Fibroblast of the aortic adventitia (primary cell): ENCODE measurements at regions not wholly inside any gene's neighbourhood (a gene's known extent, or its start where the extent isn't known, plus 50 kb on each side); places are given as distances from the start of the nearest gene placed in this dataset.

ENCODE experiments used
- DNase-seq: peaks from one replicate; pipeline ENCODE4 v3.0.0-alpha.2; 2010; ENCODE audit warnings: low read depth
- H3K4me3 ChIP-seq: 2 replicates; pipeline ENCODE4 v1.5.1; 2011; ENCODE audit warnings: low read depth, mild to moderate bottlenecking, control low read depth, low read length, moderate library complexity
- TF ChIP-seq, protein P1 (sequence below): IDR thresholded peaks from 2 replicates; pipeline ENCODE4 v1.5.1; 2011; ENCODE audit warnings: mild to moderate bottlenecking, low read length, control low read depth, inconsistent platforms; ENCODE audit not compliant: insufficient read depth

DNA sequence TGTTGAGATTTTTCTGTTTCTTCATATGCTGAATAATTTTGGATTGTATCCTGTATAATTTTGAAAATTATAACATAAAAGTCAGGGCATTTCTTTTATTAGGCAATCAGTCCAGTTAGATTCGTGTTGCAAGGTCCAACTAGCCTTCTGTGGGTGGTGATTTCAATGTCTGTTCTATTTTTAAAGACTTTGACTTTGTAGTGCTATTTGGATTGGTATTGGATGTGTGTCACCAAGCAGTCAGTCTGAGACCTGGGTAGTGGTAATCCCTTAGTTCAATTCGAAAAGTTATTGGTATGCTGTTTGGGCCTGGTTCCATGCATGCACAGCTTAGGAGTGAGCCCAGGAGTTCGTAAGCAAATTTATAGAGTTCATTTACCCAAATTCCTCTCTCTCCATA is 82.2 kb downstream of the EPDR1 start:
- DNase-seq: peak; percentile 16
- TF ChIP-seq, protein P1, sequence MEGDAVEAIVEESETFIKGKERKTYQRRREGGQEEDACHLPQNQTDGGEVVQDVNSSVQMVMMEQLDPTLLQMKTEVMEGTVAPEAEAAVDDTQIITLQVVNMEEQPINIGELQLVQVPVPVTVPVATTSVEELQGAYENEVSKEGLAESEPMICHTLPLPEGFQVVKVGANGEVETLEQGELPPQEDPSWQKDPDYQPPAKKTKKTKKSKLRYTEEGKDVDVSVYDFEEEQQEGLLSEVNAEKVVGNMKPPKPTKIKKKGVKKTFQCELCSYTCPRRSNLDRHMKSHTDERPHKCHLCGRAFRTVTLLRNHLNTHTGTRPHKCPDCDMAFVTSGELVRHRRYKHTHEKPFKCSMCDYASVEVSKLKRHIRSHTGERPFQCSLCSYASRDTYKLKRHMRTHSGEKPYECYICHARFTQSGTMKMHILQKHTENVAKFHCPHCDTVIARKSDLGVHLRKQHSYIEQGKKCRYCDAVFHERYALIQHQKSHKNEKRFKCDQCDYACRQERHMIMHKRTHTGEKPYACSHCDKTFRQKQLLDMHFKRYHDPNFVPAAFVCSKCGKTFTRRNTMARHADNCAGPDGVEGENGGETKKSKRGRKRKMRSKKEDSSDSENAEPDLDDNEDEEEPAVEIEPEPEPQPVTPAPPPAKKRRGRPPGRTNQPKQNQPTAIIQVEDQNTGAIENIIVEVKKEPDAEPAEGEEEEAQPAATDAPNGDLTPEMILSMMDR: no peak
- H3K4me3 ChIP-seq: no peak overlapping the region

DNA sequence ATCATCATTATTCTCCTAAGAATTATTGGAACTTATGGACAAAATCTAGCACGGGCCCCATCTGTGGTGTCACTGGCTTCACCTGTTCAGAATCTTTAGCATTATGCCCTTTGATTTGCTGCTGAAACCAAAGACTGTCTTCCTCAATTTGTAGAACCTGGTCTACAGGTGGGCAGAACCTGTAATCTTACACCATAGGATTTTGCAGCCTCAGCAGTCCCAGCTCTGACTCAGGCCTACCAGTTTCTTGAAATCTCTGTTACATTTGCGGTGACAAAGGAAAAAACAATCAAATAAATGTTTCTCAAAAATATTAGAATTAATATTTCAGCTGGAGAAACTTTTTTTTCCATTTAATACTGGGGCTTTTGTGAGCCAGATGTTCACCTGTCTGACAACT is 86.1 kb downstream of the EPDR1 start:
- TF ChIP-seq, protein P1: no peak
- DNase-seq: no peak
- H3K4me3 ChIP-seq: no peak overlapping the region

DNA sequence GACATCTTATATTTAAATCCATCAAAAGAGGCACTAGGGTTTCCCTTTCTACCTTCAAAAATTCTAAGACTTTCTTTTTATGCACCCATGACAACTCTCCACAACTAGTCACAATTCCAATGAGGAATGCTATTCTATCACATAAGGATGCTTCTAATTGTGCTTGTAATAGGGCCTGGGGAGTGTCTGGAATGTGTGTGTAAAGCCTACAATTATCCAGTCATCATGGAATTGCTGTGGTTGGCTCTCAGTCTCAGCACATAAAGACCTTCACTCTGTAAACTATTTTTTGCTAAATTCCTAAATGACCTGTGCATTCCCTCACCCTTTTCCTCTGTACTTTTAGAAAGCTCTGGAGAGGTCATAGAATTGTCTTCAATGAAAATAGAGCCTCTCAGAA is 86.7 kb downstream of the EPDR1 start:
- no peak for DNase-seq
- TF ChIP-seq, protein P1: no peak

DNA sequence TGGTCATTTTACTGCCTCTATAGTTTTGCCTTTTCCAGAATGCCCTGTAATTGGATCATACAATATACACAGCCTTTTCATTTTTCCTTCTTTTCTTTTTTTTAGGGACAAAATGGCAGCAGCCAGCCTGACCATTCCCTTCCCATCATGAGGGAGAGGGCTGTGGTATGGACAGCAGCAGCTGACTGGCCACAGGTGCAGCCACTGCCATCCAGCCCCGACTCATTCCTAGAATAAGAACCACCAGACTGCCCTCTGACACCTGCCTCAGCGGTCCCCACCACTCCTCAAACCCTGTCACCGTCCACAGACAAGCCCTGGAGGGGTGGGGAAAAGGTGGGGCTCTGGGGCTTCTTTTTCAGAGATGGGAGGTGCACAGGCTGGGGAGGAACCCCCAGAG is 92.8 kb downstream of the EPDR1 start:
- DNase-seq: no peak
- H3K4me3 ChIP-seq: no peak overlapping the region
- TF ChIP-seq, protein P1: no peak

More for the DNA sequence above, 86.7 kb downstream of the EPDR1 start:
- H3K4me3 ChIP-seq: no peak overlapping the region

DNA sequence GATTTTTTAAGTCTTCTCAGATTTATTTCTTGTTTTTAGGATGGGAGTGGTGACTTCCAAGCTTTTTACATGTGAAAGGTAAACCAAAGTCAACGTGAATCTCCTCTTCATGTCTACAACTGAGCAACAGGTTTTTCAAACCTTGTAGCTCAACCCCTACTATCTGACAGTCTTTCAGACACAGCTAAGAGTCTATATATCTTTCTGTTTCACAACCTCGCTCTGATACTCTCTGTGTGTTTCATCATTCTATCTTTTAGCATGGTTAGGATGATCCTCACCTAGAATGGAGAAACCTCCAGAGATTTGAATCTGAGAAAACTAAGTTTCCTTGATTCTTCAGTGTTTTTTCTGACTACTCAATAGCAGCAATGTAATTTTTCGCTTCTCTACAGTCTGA is 96.1 kb downstream of the EPDR1 start:
- H3K4me3 ChIP-seq: no peak overlapping the region
- DNase-seq: no peak
- TF ChIP-seq, protein P1: no peak

DNA sequence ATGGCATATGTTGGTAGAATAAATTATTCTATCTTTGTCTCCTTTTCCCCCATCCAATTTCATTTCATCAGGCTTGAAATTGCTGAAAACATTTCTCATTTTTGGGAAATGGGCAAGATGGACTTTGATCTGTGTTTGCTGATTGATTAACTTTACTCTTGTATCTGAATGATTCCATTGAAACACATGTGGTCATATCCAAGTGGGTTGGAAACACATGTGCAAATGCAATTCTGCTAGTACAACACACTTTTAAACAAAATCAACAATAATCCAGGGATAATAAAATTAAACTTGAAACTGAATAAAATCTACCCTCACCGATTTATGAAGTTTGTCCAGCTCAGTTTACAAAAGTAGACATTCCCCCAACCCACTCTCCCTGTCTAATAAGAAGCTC is 96.9 kb downstream of the EPDR1 start:
- no peak for DNase-seq
- no peak overlapping the region for H3K4me3 ChIP-seq

More for the DNA sequence above, 96.9 kb downstream of the EPDR1 start:
- TF ChIP-seq, protein P1: no peak
